NB4 (cell line): ENCODE measurements at regions not wholly inside any gene's neighbourhood (a gene's known extent, or its start where the extent isn't known, plus 50 kb on each side); places are given as distances from the start of the nearest gene placed in this dataset.

ENCODE experiments used
- DNase-seq: peaks from one replicate; pipeline ENCODE4 v3.0.0; 2010; ENCODE audit warnings: low read depth
- H3K4me3 ChIP-seq: one replicate; pipeline ENCODE4 v1.5.1; 2011; ENCODE audit warnings: mild to moderate bottlenecking, low read depth, low read length, moderate library complexity
- CTCF ChIP-seq: IDR thresholded peaks from one replicate; pipeline ENCODE4 v1.5.1; 2012; ENCODE audit warnings: low read depth, low read length
- MAX ChIP-seq: IDR thresholded peaks from 2 replicates; pipeline ENCODE4 v1.6.1; 2011; ENCODE audit warnings: low read depth, low read length
- MYC ChIP-seq: IDR thresholded peaks from 2 replicates; pipeline ENCODE4 v1.6.1; 2011; ENCODE audit warnings: low read depth, low read length
- POLR2A ChIP-seq: IDR thresholded peaks from 2 replicates; pipeline ENCODE4 v1.6.1; 2011; ENCODE audit warnings: mild to moderate bottlenecking; ENCODE audit not compliant: insufficient read length; ENCODE audit errors: extremely low read depth

- no peak overlapping the region for H3K4me3 ChIP-seq
- DNase-seq: no peak
- no peak for TF ChIP-seq MAX
- TF ChIP-seq CTCF: no peak
- no peak for TF ChIP-seq POLR2A
- TF ChIP-seq MYC: no peak
Measured at GRCh38 chr6:145529582-145529981, 205.7 kb downstream of the EPM2A start.

- TF ChIP-seq CTCF (no peak), MYC (no peak), POLR2A (no peak), MAX (no peak)
- no peak overlapping the region for H3K4me3 ChIP-seq
- no peak for DNase-seq
Measured at GRCh38 chr6:145530454-145530853, 204.9 kb downstream of the EPM2A start.

- TF ChIP-seq MYC: no peak
- DNase-seq: no peak
- no peak overlapping the region for H3K4me3 ChIP-seq
Measured at GRCh38 chr6:145531032-145531431, 204.3 kb downstream of the EPM2A start.

GRCh38 chr6:145531822-145532221 lies 203.5 kb downstream of the EPM2A start:
- TF ChIP-seq CTCF (no peak), MYC (no peak), POLR2A (no peak), MAX (no peak)
- no peak overlapping the region for H3K4me3 ChIP-seq
- DNase-seq: no peak

- TF ChIP-seq MAX (no peak), POLR2A (no peak), MYC (no peak), CTCF (no peak)
- DNase-seq: no peak
- H3K4me3 ChIP-seq: no peak overlapping the region
Measured at GRCh38 chr6:145532361-145532760, 203.0 kb downstream of the EPM2A start.

- TF ChIP-seq CTCF: no peak
- no peak for TF ChIP-seq MAX
- no peak for TF ChIP-seq POLR2A
- TF ChIP-seq MYC: no peak
Measured at GRCh38 chr6:145534989-145535388, 200.3 kb downstream of the EPM2A start.

More at GRCh38 chr6:145534989-145535388, 200.3 kb downstream of the EPM2A start:
- DNase-seq: no peak
- H3K4me3 ChIP-seq: no peak overlapping the region
